Suprapubic skin (tissue), 4 donors: ENCODE measurements at regions not wholly inside any gene's neighbourhood (a gene's known extent, or its start where the extent isn't known, plus 50 kb on each side); places are given as distances from the start of the nearest gene placed in this dataset.

Experiments used
- EP300 ChIP-seq: sonication (generic); formaldehyde crosslinking; IDR thresholded peaks from one replicate; pipeline ENCODE4 v1.6.1; 2017; ENCODE audit warnings: antibody characterized with exemption
- POLR2A ChIP-seq, 2 donors: fragments of 450-650 bp; IDR thresholded peaks; one replicate each; pipeline ENCODE4 v1.6.1; 2017; ENCODE audit warnings: antibody characterized with exemption in 2 of 2, mild to moderate bottlenecking in 2 of 2, moderate library complexity in 2 of 2
- POLR2AphosphoS5 ChIP-seq, 3 donors: sonication (generic); formaldehyde crosslinking; IDR thresholded peaks; one replicate each; pipeline ENCODE4 v1.6.1; 2017; ENCODE audit warnings: antibody characterized with exemption in 3 of 3
- TF ChIP-seq, protein P1 (sequence below), 2 donors: fragments of 200-600 bp in 1 of 2; fragments of 450-650 bp in 1 of 2; sonication (generic) in 1 of 2; IDR thresholded peaks; one replicate each; pipeline ENCODE4 v1.5.1; 2016 to 2019; ENCODE audit warnings: antibody characterized with exemption in 2 of 2, mild to moderate bottlenecking in 1 of 2, moderate library complexity in 1 of 2

GRCh38 chr13:109500146-109500773 lies 286.1 kb downstream of the IRS2 start:
- TF ChIP-seq, protein P1, sequence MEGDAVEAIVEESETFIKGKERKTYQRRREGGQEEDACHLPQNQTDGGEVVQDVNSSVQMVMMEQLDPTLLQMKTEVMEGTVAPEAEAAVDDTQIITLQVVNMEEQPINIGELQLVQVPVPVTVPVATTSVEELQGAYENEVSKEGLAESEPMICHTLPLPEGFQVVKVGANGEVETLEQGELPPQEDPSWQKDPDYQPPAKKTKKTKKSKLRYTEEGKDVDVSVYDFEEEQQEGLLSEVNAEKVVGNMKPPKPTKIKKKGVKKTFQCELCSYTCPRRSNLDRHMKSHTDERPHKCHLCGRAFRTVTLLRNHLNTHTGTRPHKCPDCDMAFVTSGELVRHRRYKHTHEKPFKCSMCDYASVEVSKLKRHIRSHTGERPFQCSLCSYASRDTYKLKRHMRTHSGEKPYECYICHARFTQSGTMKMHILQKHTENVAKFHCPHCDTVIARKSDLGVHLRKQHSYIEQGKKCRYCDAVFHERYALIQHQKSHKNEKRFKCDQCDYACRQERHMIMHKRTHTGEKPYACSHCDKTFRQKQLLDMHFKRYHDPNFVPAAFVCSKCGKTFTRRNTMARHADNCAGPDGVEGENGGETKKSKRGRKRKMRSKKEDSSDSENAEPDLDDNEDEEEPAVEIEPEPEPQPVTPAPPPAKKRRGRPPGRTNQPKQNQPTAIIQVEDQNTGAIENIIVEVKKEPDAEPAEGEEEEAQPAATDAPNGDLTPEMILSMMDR (IDR thresholded peaks at IDR 0.05) = no peak
- TF ChIP-seq POLR2A (IDR thresholded peaks at IDR 0.05) = no peak
- no peak for TF ChIP-seq POLR2AphosphoS5 (IDR thresholded peaks at IDR 0.05)
- TF ChIP-seq EP300 = no peak
